ENCODE measurements at regions not wholly inside any gene's neighbourhood (a gene's known extent, or its start where the extent isn't known, plus 50 kb on each side); places are given as distances from the start of the nearest gene placed in this dataset.

GRCh38 chr9:88722753-88723152 is 187.8 kb downstream of the NXNL2 start:
- Histone ChIP-seq H3K9me3 (no peaks in the 10 kb centered on the region), H3K4me1 (peaks cover 0 to under 1% of the 10 kb centered on the region in 2 donors), H3K36me3 (no peaks in the 10 kb centered on the region), H3K4me3 (no peak overlapping the region), H3K27ac (no peak overlapping the region), H3K27me3 (no peaks in the 10 kb centered on the region)
- TF ChIP-seq POLR2A (IDR thresholded peaks at IDR 0.05): no peak
- TF ChIP-seq CTCF (IDR thresholded peaks at IDR 0.05): no peak
- intact Hi-C loops (cut with DNase I; ENCODE audit: low total_unique reads): no loop called here
- no peak for DNase-seq

DNA sequence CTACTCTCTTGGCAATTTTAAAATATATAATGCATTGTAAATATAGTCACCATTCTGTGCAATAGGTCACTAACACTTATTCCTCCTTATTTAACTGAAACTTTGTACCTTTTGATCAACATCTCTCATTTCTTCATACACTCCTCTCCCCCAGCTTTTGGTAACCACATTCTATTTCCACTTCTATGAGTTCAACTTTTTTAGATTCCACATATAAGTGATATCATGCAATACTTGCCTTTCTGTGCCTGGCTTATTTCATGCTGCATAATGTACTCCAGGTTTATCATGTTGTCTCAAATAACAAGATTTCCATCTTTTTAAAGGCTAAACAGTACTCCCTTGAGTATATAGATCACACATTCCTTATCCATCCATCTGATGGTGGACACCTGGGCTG is 188.8 kb downstream of the NXNL2 start:
- DNase-seq: no peak
- Histone ChIP-seq H3K27me3 (no peaks in the 10 kb centered on the region), H3K27ac (no peak overlapping the region), H3K4me1 (no peaks in the 10 kb centered on the region), H3K36me3 (no peaks in the 10 kb centered on the region), H3K4me3 (no peak overlapping the region), H3K9me3 (no peaks in the 10 kb centered on the region)
- intact Hi-C loops (cut with DNase I; ENCODE audit: low total_unique reads): no loop called here
- TF ChIP-seq CTCF (IDR thresholded peaks at IDR 0.05) (no peak), POLR2A (IDR thresholded peaks at IDR 0.05) (no peak)

- no peak for DNase-seq
- H3K9me3 ChIP-seq: no peaks in the 10 kb centered on the region
- no peaks in the 10 kb centered on the region for H3K27me3 ChIP-seq
- TF ChIP-seq POLR2A (IDR thresholded peaks at IDR 0.05) (no peak), CTCF (IDR thresholded peaks at IDR 0.05) (no peak)
- H3K27ac ChIP-seq: no peak overlapping the region
- H3K4me1 ChIP-seq: no peaks in the 10 kb centered on the region
- intact Hi-C loops (cut with DNase I; ENCODE audit: low total_unique reads): no loop called here
- H3K4me3 ChIP-seq: no peak overlapping the region
- H3K36me3 ChIP-seq: no peaks in the 10 kb centered on the region
Measured at GRCh38 chr9:88724331-88724730, 189.4 kb downstream of the NXNL2 start.

DNA sequence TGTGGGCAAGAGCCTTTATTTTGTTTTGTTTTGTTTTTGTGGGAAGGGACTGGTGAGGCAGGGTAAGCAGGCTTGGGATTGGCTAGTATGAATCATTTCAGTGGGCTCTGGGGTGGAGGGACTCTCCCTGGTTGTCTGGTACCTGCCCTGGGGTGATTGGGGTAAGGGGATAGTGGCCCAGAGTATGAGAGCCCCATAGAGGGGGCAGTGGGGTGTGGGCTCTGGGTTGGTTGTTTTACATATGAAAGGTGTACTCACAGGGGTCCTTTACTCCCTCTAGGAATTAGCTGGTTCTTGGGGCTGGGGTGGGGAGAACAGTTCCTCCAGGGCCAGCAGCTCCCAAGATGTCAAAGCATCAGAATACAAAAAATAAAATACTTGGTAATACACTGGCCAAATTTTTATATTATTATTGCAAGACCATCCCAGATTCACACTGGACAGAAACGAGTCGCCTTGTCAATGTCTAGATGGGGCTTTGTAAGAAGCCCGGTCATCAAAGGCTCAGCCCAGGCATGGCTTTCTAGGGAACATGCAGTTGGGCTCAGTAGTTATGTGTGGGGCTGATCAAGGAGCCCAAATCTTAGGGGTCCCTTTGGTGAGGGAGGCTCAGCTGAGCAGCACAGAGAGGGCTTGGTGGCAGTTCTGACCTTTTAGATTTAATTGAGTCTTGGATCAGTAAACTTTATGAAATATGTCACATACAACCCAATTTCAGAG is 190.5 kb downstream of the NXNL2 start:
- Histone ChIP-seq H3K4me3 (no peak overlapping the region), H3K27me3 (no peaks in the 10 kb centered on the region), H3K36me3 (no peaks in the 10 kb centered on the region), H3K4me1 (no peaks in the 10 kb centered on the region), H3K9me3 (no peaks in the 10 kb centered on the region), H3K27ac (no peak overlapping the region)
- intact Hi-C loops (cut with DNase I; ENCODE audit: low total_unique reads): no loop called here
- no peak for DNase-seq
- TF ChIP-seq POLR2A (IDR thresholded peaks at IDR 0.05): no peak
- no peak for TF ChIP-seq CTCF (IDR thresholded peaks at IDR 0.05)

DNA sequence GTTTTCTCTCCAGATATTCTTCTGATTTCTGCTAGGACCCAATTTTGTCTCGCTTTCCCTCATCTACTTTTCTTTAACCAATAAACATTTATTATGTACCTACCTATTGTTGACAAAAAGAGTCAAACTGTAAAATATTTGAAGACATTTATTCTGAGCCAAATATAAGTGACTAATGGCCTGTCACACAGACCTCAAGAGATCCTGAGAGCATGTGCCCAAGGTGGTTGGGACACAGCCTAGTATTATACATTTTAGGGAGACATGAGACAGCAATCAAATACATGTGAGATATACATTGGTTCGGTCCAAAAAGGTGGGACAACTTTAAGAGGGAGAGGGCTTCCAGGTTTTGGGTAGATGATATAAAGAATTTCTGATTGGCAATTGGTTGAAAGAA is 191.8 kb downstream of the NXNL2 start:
- H3K4me1 ChIP-seq: no peaks in the 10 kb centered on the region
- no peak for TF ChIP-seq POLR2A (IDR thresholded peaks at IDR 0.05)
- no peak for TF ChIP-seq CTCF (IDR thresholded peaks at IDR 0.05)
- no peak overlapping the region for H3K27ac ChIP-seq
- intact Hi-C loops (cut with DNase I; ENCODE audit: low total_unique reads): no loop called here
- H3K36me3 ChIP-seq: no peaks in the 10 kb centered on the region
- DNase-seq: no peak
- H3K9me3 ChIP-seq: no peaks in the 10 kb centered on the region
- no peak overlapping the region for H3K4me3 ChIP-seq
- H3K27me3 ChIP-seq: no peaks in the 10 kb centered on the region
